GM10248 (cell line): ENCODE measurements at regions not wholly inside any gene's neighbourhood (a gene's known extent, or its start where the extent isn't known, plus 50 kb on each side); places are given as distances from the start of the nearest gene placed in this dataset.

Experiments
- CTCF ChIA-PET: fragments of 300-600 bp; sonication (Branson Sonifier 250); formaldehyde crosslinking; extraction: SDS; loops from one replicate; lab custom pipeline; 2021; ENCODE audit warnings: antibody characterized with exemption; lab: Yijun Ruan, JAX
- POLR2A ChIA-PET: fragments of 350-650 bp; sonication (Branson Sonifier 250); formaldehyde crosslinking; extraction: SDS; loops from one replicate; lab custom pipeline; 2020; ENCODE audit warnings: antibody characterized with exemption; lab: Yijun Ruan, JAX
- DNase-seq: peaks from one replicate; pipeline ENCODE4 v3.0.0; 2012; ENCODE audit errors: extremely low spot score
- CTCF ChIP-seq: IDR thresholded peaks from 2 replicates; pipeline ENCODE4 v1.5.1; 2012; ENCODE audit warnings: mild to moderate bottlenecking, low read depth; ENCODE audit errors: extremely low read depth, missing control alignments, control extremely low read depth

GRCh38 chr17:53150101-53150698, 672.5 kb upstream of the KIF2B start:
- no peak for TF ChIP-seq CTCF
- ChIA-PET CTCF (no interaction called here), POLR2A (no interaction called here)
- DNase-seq: no peak

DNA sequence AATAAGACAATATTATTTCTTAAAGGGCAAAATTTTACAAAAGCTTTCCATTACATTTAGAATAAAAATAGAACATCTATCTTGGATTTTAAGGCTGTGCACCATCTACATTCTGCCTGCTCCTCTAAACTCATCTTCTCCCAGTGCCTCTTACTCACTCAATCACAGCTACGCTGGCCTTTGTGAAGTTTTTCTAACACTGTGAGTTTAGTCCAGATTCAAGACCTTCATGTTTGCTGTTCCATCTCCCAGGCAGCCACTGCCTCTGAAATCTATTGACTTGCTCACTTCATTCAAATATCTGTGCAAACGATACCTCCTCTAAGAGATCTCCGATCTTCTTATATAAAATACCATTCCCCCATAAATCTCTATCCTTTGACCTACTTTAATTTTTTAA, 673.4 kb upstream of the KIF2B start:
- no peak for DNase-seq
- ChIA-PET POLR2A (no interaction called here), CTCF (no interaction called here)
- TF ChIP-seq CTCF: no peak

DNA sequence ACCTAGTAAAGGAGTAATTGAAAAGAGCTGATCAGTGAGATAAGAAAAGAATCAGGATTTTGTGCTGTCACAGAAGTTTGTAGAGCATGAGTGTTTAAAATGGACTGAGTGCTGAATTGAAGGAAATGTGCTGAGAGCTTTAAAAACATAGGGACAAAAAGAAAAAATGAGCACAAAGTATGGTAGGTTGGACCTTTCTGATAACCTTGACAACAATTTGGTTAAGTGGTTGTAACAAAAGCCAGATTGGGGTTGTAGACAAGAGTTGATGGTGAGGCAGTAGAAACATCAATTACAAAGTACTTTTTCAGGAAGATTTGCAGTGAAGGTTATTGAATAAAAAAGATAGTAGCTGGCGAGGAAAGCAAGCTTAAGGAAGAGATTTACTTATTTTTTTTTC, 674.7 kb upstream of the KIF2B start:
- no peak for TF ChIP-seq CTCF
- ChIA-PET CTCF (no interaction called here), POLR2A (no interaction called here)
- DNase-seq: no peak

GRCh38 chr17:53142890-53143289, 679.8 kb upstream of the KIF2B start:
- CTCF ChIA-PET: no interaction called here

DNA sequence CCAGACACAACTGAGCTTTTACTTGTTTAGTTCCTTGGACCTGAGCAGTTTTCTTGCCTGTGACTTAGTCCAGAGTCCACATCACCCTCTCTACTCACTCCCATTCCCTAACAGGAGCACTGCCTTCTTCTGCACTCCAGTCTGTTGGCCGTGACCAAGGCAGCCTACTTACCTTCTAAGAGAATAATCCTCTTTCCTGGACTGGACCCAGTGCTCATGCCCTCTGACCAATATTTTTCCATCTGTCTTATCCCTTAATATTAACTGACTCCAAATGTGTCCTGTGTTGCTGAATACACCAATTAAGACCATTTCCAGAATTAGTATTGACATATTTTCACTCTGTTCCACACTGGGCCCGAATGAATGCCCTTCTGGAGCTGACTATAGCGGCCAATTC, 681.0 kb upstream of the KIF2B start:
- CTCF ChIA-PET: no interaction called here
- no peak for TF ChIP-seq CTCF
- POLR2A ChIA-PET: no interaction called here
- DNase-seq: no peak

More at GRCh38 chr17:53142890-53143289, 679.8 kb upstream of the KIF2B start:
- TF ChIP-seq CTCF: no peak
- DNase-seq: no peak
- POLR2A ChIA-PET: no interaction called here

GRCh38 chr17:53141280-53141679, 681.4 kb upstream of the KIF2B start:
- ChIA-PET CTCF (no interaction called here), POLR2A (no interaction called here)
- no peak for TF ChIP-seq CTCF
- no peak for DNase-seq
